GM12878 (cell line): ENCODE measurements at regions not wholly inside any gene's neighbourhood (a gene's known extent, or its start where the extent isn't known, plus 50 kb on each side); places are given as distances from the start of the nearest gene placed in this dataset.

Source experiments
- ATAC-seq: fragments of 200-7000 bp; cut with Tn5 transposase; 3 replicates; pipeline ENCODE4 v1.9.1; 2020; ENCODE audit warnings: mild to moderate bottlenecking, moderate library complexity
- BruUV-seq: library from RNA; stranded (reverse); fragments of 400-500 nt; replicated peaks from 2 replicates; lab custom pipeline; 2021; lab: Mats Ljungman, UMichigan
- CTCF ChIA-PET: fragments of 300-600 bp; sonication (Branson Sonifier 250); formaldehyde crosslinking; extraction: SDS; loops from one replicate; lab custom pipeline; 2021; ENCODE audit warnings: inconsistent platforms; lab: Yijun Ruan, JAX
- POLR2A ChIA-PET: fragments of 350-600 bp; formaldehyde crosslinking; extraction: SDS; loops from one replicate; lab custom pipeline; 2021; ENCODE audit warnings: inconsistent platforms; lab: Charles Lee
- RAD21 ChIA-PET: fragments of 300-600 bp; sonication (Branson Sonifier 250); formaldehyde crosslinking; loops from one replicate; lab custom pipeline; 2023; ENCODE audit warnings: antibody characterized with exemption; ENCODE audit not compliant: unreplicated experiment; lab: Charles Lee
- SMC1A ChIA-PET: fragments of 300-600 bp; sonication (Branson Sonifier 250); formaldehyde crosslinking; loops from one replicate; lab custom pipeline; 2023; ENCODE audit not compliant: unreplicated experiment, uncharacterized antibody; lab: Charles Lee
- DNase-seq: peaks from one replicate; pipeline ENCODE4 v3.0.0-alpha.2; 2011; ENCODE audit warnings: low read depth, low spot score
- FAIRE-seq: peaks from 3 replicates; lab custom pipeline; 2011; peaks lifted over from hg19 to GRCh38; lab: Jason Lieb, UNC
- H2AFZ ChIP-seq: 2 replicates; pipeline ENCODE4 v1.6.0; 2011; ENCODE audit warnings: low read depth, low read length, control low read depth; ENCODE audit not compliant: control insufficient read depth
- H3K27ac ChIP-seq: 2 replicates; pipeline ENCODE4 v1.5.1; 2011; ENCODE audit warnings: control low read depth; ENCODE audit not compliant: control insufficient read depth, insufficient read depth
- H3K27me3 ChIP-seq, 2 experiments: replicated peaks in 1 of 2; 2 replicates each; pipeline versions ENCODE4 v1.6.0 to v1.6.1; 2011; ENCODE audit warnings: low read length in 1 of 2; ENCODE audit not compliant: control insufficient read depth in 2 of 2, insufficient read depth in 2 of 2
- H3K36me3 ChIP-seq, 2 experiments: 2 replicates each; pipeline ENCODE4 v1.5.1; 2011; ENCODE audit warnings: low read length in 1 of 2; ENCODE audit not compliant: control insufficient read depth in 2 of 2, insufficient read depth in 2 of 2
- H3K4me1 ChIP-seq: 2 replicates; pipeline ENCODE4 v1.6.1; 2011; ENCODE audit warnings: mild to moderate bottlenecking, low read length, moderate library complexity, mixed read lengths; ENCODE audit not compliant: control insufficient read depth, insufficient read depth
- H3K4me2 ChIP-seq: 2 replicates; pipeline ENCODE4 v1.6.0; 2011; ENCODE audit warnings: control low read depth; ENCODE audit not compliant: control insufficient read depth, insufficient read depth
- H3K4me3 ChIP-seq: fragments of 200-600 bp; sonication (generic); 2 replicates; pipeline ENCODE4 v1.5.1; 2016
- H3K79me2 ChIP-seq: 2 replicates; pipeline ENCODE4 v1.6.0; 2011; ENCODE audit warnings: low read length; ENCODE audit not compliant: control insufficient read depth, insufficient read depth
- H3K9ac ChIP-seq: 2 replicates; pipeline ENCODE4 v1.8.0; 2011; ENCODE audit warnings: low read length, control low read depth, mixed read lengths; ENCODE audit not compliant: control insufficient read depth, insufficient read depth
- H3K9me3 ChIP-seq: replicated peaks from 3 replicates; pipeline ENCODE4 v1.5.1; 2011; ENCODE audit warnings: mild to moderate bottlenecking, low read length; ENCODE audit not compliant: control insufficient read depth, insufficient read depth
- H4K20me1 ChIP-seq: 2 replicates; pipeline ENCODE4 v1.6.0; 2011; ENCODE audit not compliant: control insufficient read depth, insufficient read depth
- BACH1 ChIP-seq: fragments of 450-650 bp; IDR thresholded peaks from 2 replicates; pipeline ENCODE4 v1.6.1; 2017; ENCODE audit warnings: mild to moderate bottlenecking, borderline replicate concordance
- CEBPB ChIP-seq, 2 experiments: fragments of 150-350 bp in 1 of 2; IDR thresholded peaks; 2 replicates each; pipeline ENCODE4 v1.6.1; 2012 to 2014; ENCODE audit warnings: low read depth in 2 of 2, low read length in 2 of 2, borderline replicate concordance in 1 of 2, inconsistent platforms in 1 of 2
- EGR1 ChIP-seq, 2 experiments: IDR thresholded peaks; 1 replicate in 1 of 2; 2 replicates in 1 of 2; pipeline ENCODE4 v1.6.1; 2011 to 2012; ENCODE audit warnings: low read depth in 2 of 2, low read length in 2 of 2, borderline replicate concordance in 1 of 2, mild to moderate bottlenecking in 1 of 2, moderate library complexity in 1 of 2
- GATAD2B ChIP-seq: fragments of 450-650 bp; conservative IDR thresholded peaks from 2 replicates; pipeline ENCODE4 v1.6.1; 2017; ENCODE audit warnings: low read depth, mild to moderate bottlenecking, moderate library complexity
- SP1 ChIP-seq: IDR thresholded peaks from one replicate; pipeline ENCODE4 v1.6.1; 2011; ENCODE audit warnings: low read depth, low read length
- SREBF2 ChIP-seq: IDR thresholded peaks from 2 replicates; pipeline ENCODE4 v1.6.1; 2012; ENCODE audit warnings: mild to moderate bottlenecking, low read length
- TCF3 ChIP-seq: IDR thresholded peaks from 2 replicates; pipeline ENCODE4 v1.6.1; 2012; ENCODE audit warnings: low read depth, mild to moderate bottlenecking, low read length, borderline replicate concordance; ENCODE audit not compliant: insufficient read depth
- ZNF207 ChIP-seq: fragments of 450-650 bp; IDR thresholded peaks from 2 replicates; pipeline ENCODE4 v1.6.1; 2014; ENCODE audit warnings: antibody characterized with exemption, mild to moderate bottlenecking, borderline replicate concordance
- WGBS: methylation state at CpG from one replicate; pipeline ENCODE4 v1.1.6; 2016; ENCODE audit warnings: low lambda C conversion rate; ENCODE audit not compliant: insufficient replicate concordance, insufficient coverage; ENCODE audit errors: missing lambda C conversion rate; 5-methylcytosine and 5-hydroxymethylcytosine counted together
- in situ Hi-C: fragments of 300-500 bp; cut with MboI; formaldehyde crosslinking; loops from 9 replicates; pipeline ENCODE4 v1.14.3; 2018; ENCODE audit warnings: mixed read lengths
- intact Hi-C: fragments of 100-400 bp; cut with micrococcal nuclease; formaldehyde crosslinking; loops from one replicate; pipeline ENCODE4 v1.14.2; 2022; ENCODE audit not compliant: unreplicated experiment

- POLR2A ChIA-PET, result no interaction called here
- no peaks in the 10 kb centered on the region for H3K9me3 ChIP-seq
- H3K27me3 ChIP-seq, result no peaks in the 10 kb centered on the region
- no peaks in the 10 kb centered on the region for H3K36me3 ChIP-seq
- TF ChIP-seq TCF3 (no peak), GATAD2B (no peak), SP1 (no peak), EGR1 (IDR thresholded peaks at IDR 0.05; ENCODE audit: borderline replicate concordance in 1 of 2, low read depth in 2 of 2, low read length in 2 of 2) (no peak), ZNF207 (no peak), BACH1 (no peak), CEBPB (IDR thresholded peaks at IDR 0.05; ENCODE audit: borderline replicate concordance in 1 of 2, low read depth in 2 of 2, low read length in 2 of 2) (no peak)
- TF ChIP-seq, all 136 proteins: peak for 0
- SMC1A ChIA-PET, result no interaction called here
- H3K79me2 ChIP-seq, result no peaks in the 10 kb centered on the region
- CTCF ChIA-PET, result no interaction called here
- no peak overlapping the region for H3K9ac ChIP-seq
- no peak for ATAC-seq
- no peak overlapping the region for H3K4me3 ChIP-seq
- no peak overlapping the region for H3K4me2 ChIP-seq
- no peak overlapping the region for H3K27ac ChIP-seq
- intact Hi-C loops (no loop called here), in situ Hi-C loops (no loop called here)
- BruUV-seq, result no TSS peak
- H4K20me1 ChIP-seq, result no peaks in the 10 kb centered on the region
- no peaks in the 10 kb centered on the region for H3K4me1 ChIP-seq
- H2AFZ ChIP-seq, result no peak overlapping the region
- RAD21 ChIA-PET, result no interaction called here
- no peak for DNase-seq
- WGBS, result 0% methylated on average over 1 of the region's 1 CpG
- FAIRE-seq, result no peak
These were observed 565.8 kb upstream of the COBL start for GRCh38 chr7:51882412-51882811.

GRCh38 chr7:51881309-51881708, 564.7 kb upstream of the COBL start:
- TF ChIP-seq SREBF2, result no peak
- ChIA-PET POLR2A (no interaction called here), CTCF (no interaction called here), RAD21 (no interaction called here), SMC1A (no interaction called here)
- no peaks in the 10 kb centered on the region for H3K4me1 ChIP-seq
- WGBS, result 46% methylated on average over 2 of the region's 2 CpGs
- no TSS peak for BruUV-seq
- no peaks in the 10 kb centered on the region for H4K20me1 ChIP-seq
- H3K27me3 ChIP-seq, result no peaks in the 10 kb centered on the region
- H2AFZ ChIP-seq, result no peak overlapping the region
- H3K79me2 ChIP-seq, result no peaks in the 10 kb centered on the region
- H3K36me3 ChIP-seq, result no peaks in the 10 kb centered on the region
- FAIRE-seq, result no peak
- H3K4me3 ChIP-seq, result no peak overlapping the region
- in situ Hi-C loops, result no loop called here
- H3K27ac ChIP-seq, result no peak overlapping the region
- no peak overlapping the region for H3K9ac ChIP-seq
- intact Hi-C loops, result no loop called here
- no peaks in the 10 kb centered on the region for H3K9me3 ChIP-seq
- DNase-seq, result no peak
- H3K4me2 ChIP-seq, result no peak overlapping the region
- ATAC-seq, result no peak
